OCI-LY7 (cell line): ENCODE measurements at regions not wholly inside any gene's neighbourhood (a gene's known extent, or its start where the extent isn't known, plus 50 kb on each side); places are given as distances from the start of the nearest gene placed in this dataset.

Experiments used
- BruUV-seq: library from RNA; stranded (reverse); fragments of 400-500 nt; replicated peaks from 2 replicates; lab custom pipeline; 2021; lab: Mats Ljungman, UMichigan
- CTCF ChIA-PET: fragments of 300-600 bp; sonication (Branson Sonifier 250); formaldehyde crosslinking; loops from one replicate; lab custom pipeline; 2022; ENCODE audit warnings: antibody characterized with exemption; ENCODE audit not compliant: unreplicated experiment; lab: Charles Lee
- POLR2A ChIA-PET: fragments of 300-600 bp; sonication (Branson Sonifier 250); formaldehyde crosslinking; loops from one replicate; lab custom pipeline; 2022; ENCODE audit warnings: antibody characterized with exemption; lab: Charles Lee
- DNase-seq: peaks from one replicate; pipeline ENCODE4 v3.0.0-alpha.2; 2015; ENCODE audit warnings: low spot score
- H2AFZ ChIP-seq: fragments of 200-600 bp; sonication (generic), shearing (Covaris generic); 2 replicates; pipeline ENCODE4 v1.6.1; 2014; ENCODE audit warnings: mild to moderate bottlenecking, antibody characterized with exemption, low read length, moderate library complexity
- H3K27ac ChIP-seq: fragments of 200-600 bp; sonication (generic); 2 replicates; pipeline ENCODE4 v1.5.1; 2014; ENCODE audit warnings: mixed run types, low read depth, mild to moderate bottlenecking, moderate library complexity, low read length, inconsistent platforms; ENCODE audit not compliant: poor library complexity, severe bottlenecking
- H3K36me3 ChIP-seq: fragments of 200-600 bp; sonication (generic); 2 replicates; pipeline ENCODE4 v1.6.1; 2014; ENCODE audit warnings: mild to moderate bottlenecking, antibody characterized with exemption, low read length, moderate library complexity, mixed read lengths; ENCODE audit not compliant: insufficient read depth
- H3K4me1 ChIP-seq: fragments of 200-600 bp; sonication (generic); 2 replicates; pipeline ENCODE4 v1.5.1; 2014; ENCODE audit warnings: mild to moderate bottlenecking, low read length; ENCODE audit not compliant: insufficient read depth, poor library complexity, severe bottlenecking
- H3K4me2 ChIP-seq: fragments of 200-600 bp; sonication (generic); 2 replicates; pipeline ENCODE4 v1.6.1; 2014; ENCODE audit warnings: mild to moderate bottlenecking, low read length
- H3K4me3 ChIP-seq: fragments of 200-600 bp; sonication (generic); 2 replicates; pipeline ENCODE4 v1.5.1; 2014; ENCODE audit warnings: mild to moderate bottlenecking, low read depth, low read length; ENCODE audit not compliant: poor library complexity, severe bottlenecking
- H3K79me2 ChIP-seq: fragments of 200-600 bp; sonication (generic); 2 replicates; pipeline ENCODE4 v1.6.1; 2016; ENCODE audit warnings: low read depth, mild to moderate bottlenecking, low read length, moderate library complexity, mixed read lengths; ENCODE audit not compliant: insufficient read depth
- H3K9me2 ChIP-seq: fragments of 200-600 bp; sonication (generic); 2 replicates; pipeline ENCODE4 v1.6.1; 2016; ENCODE audit warnings: mild to moderate bottlenecking, low read length, mixed read lengths; ENCODE audit not compliant: insufficient read depth
- H3K9me3 ChIP-seq: fragments of 200-600 bp; sonication (generic); 2 replicates; pipeline ENCODE4 v1.6.1; 2014; ENCODE audit warnings: mild to moderate bottlenecking, mixed run types, low read length, mixed read lengths
- H4K20me1 ChIP-seq: fragments of 200-600 bp; sonication (generic); 2 replicates; pipeline ENCODE4 v1.6.1; 2014; ENCODE audit warnings: mild to moderate bottlenecking, antibody characterized with exemption, low read length, moderate library complexity, mixed read lengths; ENCODE audit not compliant: insufficient read depth
- CTCF ChIP-seq: fragments of 200-600 bp; sonication (generic); conservative IDR thresholded peaks from 2 replicates; pipeline ENCODE4 v1.5.1; 2014; ENCODE audit warnings: mild to moderate bottlenecking, antibody characterized with exemption, low read length, moderate library complexity, mixed read lengths
- EZH2phosphoT487 ChIP-seq: fragments of 200-600 bp; sonication (generic); IDR thresholded peaks from 2 replicates; pipeline ENCODE4 v1.6.1; 2018; ENCODE audit warnings: low read depth, borderline replicate concordance, mild to moderate bottlenecking, mixed run types, antibody characterized with exemption, low read length, moderate library complexity, mixed read lengths
- intact Hi-C: fragments of 100-400 bp; cut with micrococcal nuclease; formaldehyde crosslinking; loops from one replicate; pipeline ENCODE4 v1.10.0; 2022; ENCODE audit not compliant: unreplicated experiment

GRCh38 chr2:17309741-17310339 is 208.4 kb downstream of the RAD51AP2 start:
- Histone ChIP-seq H3K27ac (no peak overlapping the region), H3K4me1 (no peaks in the 10 kb centered on the region), H3K79me2 (no peaks in the 10 kb centered on the region), H2AFZ (no peak overlapping the region), H3K4me3 (no peak overlapping the region), H3K36me3 (no peaks in the 10 kb centered on the region), H4K20me1 (no peaks in the 10 kb centered on the region), H3K9me3 (no peaks in the 10 kb centered on the region), H3K4me2 (no peak overlapping the region), H3K9me2 (no peaks in the 10 kb centered on the region)
- CTCF ChIA-PET: no interaction called here
- no TSS peak for BruUV-seq
- POLR2A ChIA-PET: interaction anchor here (0.8 to 1.2 kb wide), 2 partner anchors 121 to 126 kb away, joined by 3 read pairs; no protein-coding TSS in a partner anchor
- intact Hi-C loops: loop anchor here (1.0 kb wide), 1 partner anchor 537 kb away; no protein-coding TSS in a partner anchor
- TF ChIP-seq CTCF: peak; percentile 86
- no peak for TF ChIP-seq EZH2phosphoT487
- peak; percentile 57 for DNase-seq

GRCh38 chr2:17309181-17309580 is 209.1 kb downstream of the RAD51AP2 start:
- Histone ChIP-seq H2AFZ (no peak overlapping the region), H3K4me2 (no peak overlapping the region), H3K79me2 (no peaks in the 10 kb centered on the region), H3K4me1 (no peaks in the 10 kb centered on the region), H3K9me2 (no peaks in the 10 kb centered on the region), H3K36me3 (no peaks in the 10 kb centered on the region), H4K20me1 (no peaks in the 10 kb centered on the region), H3K9me3 (no peaks in the 10 kb centered on the region), H3K27ac (no peak overlapping the region), H3K4me3 (no peak overlapping the region)
- intact Hi-C loops: loop anchor here (1.0 kb wide), 1 partner anchor 536 kb away; no protein-coding TSS in a partner anchor
- BruUV-seq: no TSS peak
- CTCF ChIA-PET: no interaction called here
- DNase-seq: no peak
- POLR2A ChIA-PET: interaction anchor here (0.5 to 0.8 kb wide), 2 partner anchors 69 to 125 kb away, joined by 3 read pairs; no protein-coding TSS in a partner anchor
- TF ChIP-seq EZH2phosphoT487 (no peak), CTCF (no peak)

GRCh38 chr2:17306706-17307105 is 211.5 kb downstream of the RAD51AP2 start:
- Histone ChIP-seq H3K36me3 (no peaks in the 10 kb centered on the region), H2AFZ (no peak overlapping the region), H3K27ac (no peak overlapping the region), H3K4me3 (no peak overlapping the region), H3K4me2 (no peak overlapping the region), H3K79me2 (no peaks in the 10 kb centered on the region), H3K4me1 (no peaks in the 10 kb centered on the region), H3K9me3 (no peaks in the 10 kb centered on the region), H4K20me1 (no peaks in the 10 kb centered on the region), H3K9me2 (no peaks in the 10 kb centered on the region)
- intact Hi-C loops: no loop called here
- DNase-seq: no peak
- ChIA-PET CTCF (no interaction called here), POLR2A (interaction anchor here (0.9 kb wide), 1 partner anchor 27 kb away, joined by 4 read pairs; no protein-coding TSS in a partner anchor)
- no TSS peak for BruUV-seq
- TF ChIP-seq CTCF (no peak), EZH2phosphoT487 (no peak)
